ENCODE measurements at regions not wholly inside any gene's neighbourhood (a gene's known extent, or its start where the extent isn't known, plus 50 kb on each side); places are given as distances from the start of the nearest gene placed in this dataset.

DNA sequence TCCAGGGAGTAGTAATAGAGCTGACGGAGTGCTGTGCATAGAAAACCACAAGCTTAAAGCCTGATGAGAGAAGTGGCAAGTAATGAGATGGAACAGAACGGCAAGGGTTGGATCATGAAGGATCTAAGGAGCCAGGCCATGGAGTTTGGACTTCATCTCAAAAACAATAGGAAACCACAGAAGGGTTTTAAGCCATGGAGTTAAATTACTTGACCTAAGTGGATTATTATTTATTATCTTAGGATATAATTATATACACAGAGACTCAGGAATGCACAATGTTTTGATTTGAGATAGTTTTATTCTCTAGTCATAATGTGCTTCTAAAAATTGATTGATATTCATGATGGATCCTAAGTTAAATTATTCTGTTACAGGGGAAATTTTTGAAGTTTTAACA, 242.4 kb downstream of the PLPP3 start:
- TF ChIP-seq GATA1 (IDR thresholded peaks at IDR 0.05; ENCODE audit: low read depth, low read length): no peak
- no peak for TF ChIP-seq POLR2A (IDR thresholded peaks at IDR 0.05; ENCODE audit: low read length)
- DNase-seq: no peak

DNA sequence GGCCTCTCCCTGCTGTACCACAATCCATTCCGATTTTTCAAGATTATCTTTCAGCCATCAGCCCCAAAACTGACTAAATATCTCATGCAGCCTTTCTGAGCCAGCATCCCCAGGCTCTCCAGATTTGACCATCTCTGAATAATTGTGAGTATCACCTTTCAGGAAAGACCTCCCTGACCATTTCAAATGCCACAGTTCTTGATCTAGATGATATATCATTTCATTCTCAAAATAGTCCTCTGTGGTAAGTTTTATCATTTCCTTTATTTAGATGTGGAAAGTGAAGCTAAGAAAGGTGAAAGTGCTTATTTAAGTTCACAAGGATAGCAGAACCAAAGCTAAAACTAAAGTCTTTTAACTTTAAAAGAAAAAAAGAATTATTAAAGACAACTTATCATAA, 244.0 kb downstream of the PLPP3 start:
- no peak for DNase-seq
- TF ChIP-seq GATA1 (IDR thresholded peaks at IDR 0.05; ENCODE audit: low read depth, low read length) (no peak), POLR2A (IDR thresholded peaks at IDR 0.05; ENCODE audit: low read length) (no peak)

DNA sequence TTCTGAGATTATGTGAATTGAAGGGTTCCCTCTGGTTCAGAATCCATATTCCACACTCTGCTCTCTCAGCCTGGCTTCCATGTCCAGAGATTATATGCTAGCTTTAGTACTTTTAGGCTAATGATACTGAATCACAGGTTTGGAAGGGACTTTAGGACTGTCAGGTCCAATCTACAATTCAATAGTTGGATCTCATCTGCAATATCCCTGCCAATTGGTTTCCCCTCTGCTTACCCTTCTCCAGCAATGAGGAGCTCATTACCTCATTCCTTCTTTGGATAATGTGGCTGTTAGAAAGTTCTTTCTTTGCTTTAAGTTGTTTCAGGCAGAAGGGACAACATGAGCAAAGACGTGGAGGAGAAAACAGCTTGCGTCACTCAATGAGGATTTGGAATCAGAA, 245.3 kb downstream of the PLPP3 start:
- no peak for TF ChIP-seq GATA1 (IDR thresholded peaks at IDR 0.05; ENCODE audit: low read depth, low read length)
- no peak for TF ChIP-seq POLR2A (IDR thresholded peaks at IDR 0.05; ENCODE audit: low read length)
- no peak for DNase-seq

DNA sequence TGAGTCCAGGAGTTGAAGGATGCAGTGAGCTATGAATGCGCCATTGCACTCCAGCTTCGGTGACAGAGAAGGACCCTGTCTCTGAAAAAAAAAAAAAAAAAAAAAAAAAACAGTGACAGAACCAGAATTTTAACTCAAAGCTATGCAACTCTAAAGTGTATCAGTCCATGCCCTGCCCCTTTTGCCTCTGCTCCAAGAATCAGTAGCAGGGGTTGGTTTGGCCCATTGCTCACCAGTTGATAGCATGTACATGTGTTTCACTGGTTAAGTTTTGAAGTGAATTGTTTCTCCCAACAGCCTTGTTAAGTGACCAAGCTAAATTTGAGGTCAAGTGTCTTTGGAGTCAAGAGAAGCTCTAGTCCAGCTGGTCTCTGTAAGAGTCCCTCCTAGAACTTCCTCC, 245.9 kb downstream of the PLPP3 start:
- no peak for DNase-seq
- TF ChIP-seq GATA1 (IDR thresholded peaks at IDR 0.05; ENCODE audit: low read depth, low read length): no peak
- TF ChIP-seq POLR2A (IDR thresholded peaks at IDR 0.05; ENCODE audit: low read length): no peak

DNA sequence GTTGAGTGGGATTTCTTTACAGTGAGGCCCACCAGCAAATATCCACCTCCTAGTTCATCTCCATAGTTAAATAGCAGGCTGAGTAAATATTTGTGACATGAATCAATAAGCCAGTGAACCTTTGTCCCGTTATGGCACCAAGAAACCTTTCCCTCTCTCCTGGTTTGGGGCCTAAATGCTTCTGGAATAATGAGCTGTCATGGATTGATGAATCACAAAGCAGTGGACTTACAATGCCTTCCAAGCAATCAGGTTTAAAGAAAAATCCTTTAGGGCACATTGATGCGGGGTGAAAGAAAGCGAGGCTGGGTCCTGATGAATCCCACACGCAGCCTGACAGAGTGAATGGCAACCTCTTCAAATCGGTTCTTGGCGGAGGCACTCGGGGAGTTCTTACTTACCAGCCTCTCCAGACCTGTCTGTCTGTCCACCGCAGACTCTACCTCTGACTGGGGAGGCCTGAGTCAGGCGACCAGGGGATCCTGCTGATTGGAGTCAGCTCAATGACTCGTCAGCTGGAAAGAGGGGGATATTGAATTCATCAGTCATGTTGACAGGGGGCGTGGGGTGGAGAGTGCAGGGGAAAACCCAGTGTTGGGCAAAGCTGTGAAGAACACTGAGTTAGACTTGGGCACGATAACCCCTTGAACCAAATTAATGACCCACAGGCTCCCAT, 247.3 kb downstream of the PLPP3 start:
- TF ChIP-seq POLR2A (IDR thresholded peaks at IDR 0.05; ENCODE audit: low read length) (no peak), GATA1 (IDR thresholded peaks at IDR 0.05; ENCODE audit: low read depth, low read length) (no peak)
- DNase-seq: no peak

DNA sequence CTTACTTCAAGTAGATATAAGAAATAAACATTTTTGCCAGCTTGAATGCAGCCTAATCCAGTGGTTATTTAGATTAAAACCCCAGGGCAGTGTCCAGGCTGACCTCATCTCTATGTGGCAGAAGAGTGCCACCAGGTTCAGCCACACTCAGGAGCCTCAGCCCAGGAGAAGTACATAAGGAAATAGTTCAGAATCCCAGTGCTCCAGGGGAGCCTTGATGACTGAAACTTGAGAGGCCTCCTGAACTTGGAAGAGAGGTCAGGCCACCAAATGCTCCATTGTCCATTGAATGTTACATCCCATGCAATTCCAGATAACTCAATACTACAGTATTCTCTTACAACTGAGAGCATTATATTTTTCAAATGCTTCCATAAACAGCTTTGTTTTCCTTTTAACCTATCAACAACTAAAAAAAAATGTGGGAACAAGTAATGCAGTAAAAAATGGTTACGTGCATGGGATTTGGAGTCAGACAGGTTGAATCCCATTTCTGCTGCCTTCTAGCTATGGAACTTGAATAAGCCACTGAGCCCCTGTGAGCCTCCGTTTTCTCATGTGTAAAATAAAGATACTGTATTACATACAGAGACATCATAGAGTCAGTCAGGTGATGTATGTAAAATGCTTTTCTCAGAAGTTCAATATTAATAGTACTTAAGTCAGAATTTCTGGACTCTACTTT, 248.0 kb downstream of the PLPP3 start:
- no peak for DNase-seq
- TF ChIP-seq GATA1 (IDR thresholded peaks at IDR 0.05; ENCODE audit: low read depth, low read length) (no peak), POLR2A (IDR thresholded peaks at IDR 0.05; ENCODE audit: low read length) (no peak)

DNA sequence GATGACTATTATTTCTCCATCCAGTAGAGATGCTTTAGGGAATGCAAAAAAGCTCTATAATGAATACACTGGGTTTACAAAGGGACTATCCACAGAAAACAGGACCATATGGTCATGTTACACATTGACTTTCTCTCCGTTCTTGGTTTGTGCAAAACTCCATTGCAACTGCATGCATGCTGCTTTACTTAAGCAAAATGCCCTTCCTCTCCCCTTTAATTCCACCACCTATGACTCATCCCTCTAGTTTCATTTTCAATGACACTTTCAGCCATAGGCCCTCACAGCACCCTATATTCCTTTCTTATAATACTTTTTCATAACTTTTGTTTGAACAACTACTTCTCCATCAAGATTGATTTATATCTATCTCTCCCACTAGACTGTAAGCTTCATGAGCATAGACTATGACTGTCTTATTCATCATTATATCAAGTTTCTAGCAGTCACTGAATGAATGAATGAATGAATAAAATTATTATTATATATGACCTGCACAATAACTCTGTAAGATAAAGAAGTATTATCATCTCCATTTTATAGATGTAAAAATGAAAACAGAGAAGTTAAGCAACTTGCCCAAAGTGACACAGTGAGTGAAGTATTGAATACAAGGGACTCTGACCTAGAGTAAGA, 248.9 kb downstream of the PLPP3 start:
- DNase-seq: no peak

DNA sequence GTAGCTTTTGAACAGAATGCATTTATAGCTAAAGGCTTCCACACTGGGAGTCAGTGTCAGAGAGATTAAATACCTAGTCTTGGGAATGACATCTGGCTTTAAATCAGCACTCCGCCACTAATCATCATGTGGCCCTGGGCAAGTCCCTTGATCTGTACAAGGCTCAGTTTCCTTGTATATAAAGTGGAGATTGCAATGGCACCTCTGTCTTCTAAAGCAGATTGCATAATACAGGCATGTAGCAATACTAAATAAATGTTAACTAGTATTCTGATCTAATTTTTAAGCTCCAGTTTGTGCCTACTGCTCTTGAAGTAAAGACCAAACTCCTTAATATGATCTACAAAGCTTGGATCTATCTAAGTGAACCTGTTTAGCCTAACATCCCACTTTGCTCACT, 249.4 kb downstream of the PLPP3 start:
- no peak for DNase-seq
- TF ChIP-seq POLR2A (IDR thresholded peaks at IDR 0.05; ENCODE audit: low read length) (no peak), GATA1 (IDR thresholded peaks at IDR 0.05; ENCODE audit: low read depth, low read length) (no peak)

More for the DNA sequence above, 248.9 kb downstream of the PLPP3 start:
- TF ChIP-seq GATA1 (IDR thresholded peaks at IDR 0.05; ENCODE audit: low read depth, low read length): no peak

DNA sequence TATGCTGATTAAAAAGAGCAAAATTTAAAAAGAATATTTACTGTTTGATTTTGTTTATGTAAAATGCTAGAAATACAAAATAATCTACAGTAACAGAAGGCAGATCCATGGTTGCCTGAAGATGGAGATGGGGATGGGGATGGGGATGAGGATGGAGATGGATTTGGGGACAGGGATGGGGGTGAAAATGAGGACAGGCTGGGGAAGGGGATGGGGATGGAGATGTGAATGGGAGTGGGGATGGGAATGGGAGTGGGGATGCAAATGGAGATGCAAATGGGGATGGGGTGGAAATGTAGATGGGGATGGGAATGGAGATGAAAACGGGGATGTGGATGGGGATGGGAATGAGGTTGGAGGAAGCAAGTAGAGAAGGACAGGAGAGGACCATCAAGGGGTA, 252.2 kb downstream of the PLPP3 start:
- no peak for DNase-seq
- TF ChIP-seq POLR2A (IDR thresholded peaks at IDR 0.05; ENCODE audit: low read length): no peak
- TF ChIP-seq GATA1 (IDR thresholded peaks at IDR 0.05; ENCODE audit: low read depth, low read length): no peak

DNA sequence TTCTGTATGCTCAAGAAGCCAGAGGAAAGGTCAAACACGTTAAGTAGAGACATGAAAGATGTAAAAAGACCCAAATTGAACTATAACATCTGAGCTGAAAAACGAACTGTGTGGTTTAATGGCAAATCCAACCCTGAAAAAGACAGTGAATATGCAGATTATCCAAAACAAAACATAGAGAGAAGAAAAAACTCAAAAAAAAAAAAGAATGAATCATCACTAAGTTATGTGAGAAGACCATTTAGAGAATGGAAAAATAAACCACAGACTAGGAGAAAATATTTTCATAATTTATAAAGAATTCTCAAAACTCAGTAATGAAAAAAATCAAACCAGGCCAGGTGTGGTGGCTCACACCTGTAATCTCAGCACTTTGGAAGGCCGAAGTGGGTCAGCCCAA, 253.3 kb downstream of the PLPP3 start:
- DNase-seq: no peak

DNA sequence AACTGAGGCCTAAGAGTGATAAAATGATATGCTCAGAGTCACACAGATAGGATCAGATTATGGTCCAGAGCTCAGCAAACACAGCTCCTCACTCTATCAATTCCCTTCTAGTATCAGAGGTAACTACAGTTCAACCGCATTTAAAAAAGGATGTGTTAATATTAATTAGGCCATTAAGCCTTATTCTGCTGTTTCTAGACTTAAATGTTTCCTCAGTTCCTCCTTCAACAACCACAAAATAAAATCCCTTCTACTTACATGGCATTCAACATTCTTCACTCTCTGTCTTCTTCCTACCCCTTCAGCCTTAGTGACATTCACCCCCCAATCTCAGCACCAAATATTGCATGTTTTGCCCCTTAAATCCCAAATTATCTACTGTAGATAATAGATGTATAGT, 254.9 kb downstream of the PLPP3 start:
- DNase-seq: no peak
- TF ChIP-seq GATA1 (IDR thresholded peaks at IDR 0.05; ENCODE audit: low read depth, low read length) (no peak), POLR2A (IDR thresholded peaks at IDR 0.05; ENCODE audit: low read length) (no peak)

More for the DNA sequence above, 253.3 kb downstream of the PLPP3 start:
- no peak for TF ChIP-seq POLR2A (IDR thresholded peaks at IDR 0.05; ENCODE audit: low read length)
- TF ChIP-seq GATA1 (IDR thresholded peaks at IDR 0.05; ENCODE audit: low read depth, low read length): no peak

DNA sequence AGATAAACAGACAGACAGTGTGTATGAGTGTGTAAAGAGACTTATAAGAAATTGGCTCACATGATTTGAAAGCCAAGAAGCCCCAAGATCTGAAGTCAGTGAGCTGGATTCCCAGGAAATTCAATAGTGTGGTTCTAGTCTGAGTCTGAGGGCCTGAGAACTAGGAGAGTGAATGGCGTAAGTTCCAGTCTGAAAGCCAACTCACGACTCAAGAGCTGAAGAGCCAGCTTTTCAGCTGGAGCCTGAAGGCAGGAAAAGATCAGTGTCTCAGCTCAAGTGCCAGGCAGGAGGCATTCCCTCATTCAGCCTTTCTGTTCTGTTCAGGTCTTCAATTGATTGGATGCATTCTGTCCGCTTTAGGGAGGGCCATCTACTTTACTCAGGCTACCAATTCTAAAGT, 257.2 kb downstream of the PLPP3 start:
- DNase-seq: no peak
- no peak for TF ChIP-seq POLR2A (IDR thresholded peaks at IDR 0.05; ENCODE audit: low read length)
- no peak for TF ChIP-seq GATA1 (IDR thresholded peaks at IDR 0.05; ENCODE audit: low read depth, low read length)

DNA sequence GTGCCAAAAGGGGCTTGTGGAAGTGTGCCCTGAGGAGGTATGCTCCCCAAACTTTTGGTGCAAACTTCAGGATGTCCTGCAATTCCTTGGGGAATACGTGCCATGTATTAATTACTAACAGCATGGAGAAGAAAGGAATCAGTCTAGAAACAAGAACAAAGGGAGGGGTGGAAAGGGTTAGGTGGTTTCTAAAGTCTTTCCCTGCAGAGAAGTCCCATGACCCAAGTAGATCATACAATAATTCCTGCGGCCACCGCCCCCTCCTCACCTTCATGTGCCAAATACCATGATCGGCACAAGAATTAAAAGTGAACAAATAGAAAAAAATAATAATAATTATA, 258.2 kb downstream of the PLPP3 start:
- TF ChIP-seq GATA1 (IDR thresholded peaks at IDR 0.05; ENCODE audit: low read depth, low read length): no peak
- TF ChIP-seq POLR2A (IDR thresholded peaks at IDR 0.05; ENCODE audit: low read length): no peak
- no peak for DNase-seq

DNA sequence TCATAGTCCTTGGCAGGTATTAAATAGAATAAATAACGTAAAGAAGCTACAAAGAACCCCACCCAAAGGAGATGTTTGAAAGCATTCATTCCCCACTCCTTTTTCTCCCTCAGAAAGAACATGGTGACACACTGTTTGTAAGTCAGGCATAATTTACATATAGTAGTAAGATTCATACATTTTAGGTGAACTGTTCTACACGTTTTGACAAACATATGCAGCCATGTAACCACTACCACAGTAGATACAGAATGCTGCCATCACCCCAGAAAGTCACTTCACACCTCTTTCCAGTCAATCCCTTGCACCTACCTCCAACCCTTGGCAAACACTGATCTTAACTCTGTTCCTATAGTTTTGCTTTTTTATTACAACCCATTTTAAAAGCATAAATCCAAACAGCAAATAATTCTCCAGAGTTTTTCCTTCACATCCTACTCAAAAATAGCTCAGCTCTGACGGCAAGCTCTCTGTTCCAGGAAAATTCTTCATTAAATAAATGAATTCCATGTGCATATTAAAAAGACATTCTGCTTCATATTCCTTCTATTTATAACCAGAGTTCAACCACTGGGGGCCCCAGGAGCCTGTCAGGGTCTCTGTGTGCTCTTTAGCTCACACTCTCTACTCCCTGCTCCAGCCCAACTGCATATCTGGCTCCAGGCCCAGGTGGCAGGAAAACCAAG, 258.8 kb downstream of the PLPP3 start:
- no peak for TF ChIP-seq GATA1 (IDR thresholded peaks at IDR 0.05; ENCODE audit: low read depth, low read length)
- TF ChIP-seq POLR2A (IDR thresholded peaks at IDR 0.05; ENCODE audit: low read length): no peak
- DNase-seq: no peak

All from erythroblast (primary cell).